ENCODE measurements at regions not wholly inside any gene's neighbourhood (a gene's known extent, or its start where the extent isn't known, plus 50 kb on each side); places are given as distances from the start of the nearest gene placed in this dataset.

DNA sequence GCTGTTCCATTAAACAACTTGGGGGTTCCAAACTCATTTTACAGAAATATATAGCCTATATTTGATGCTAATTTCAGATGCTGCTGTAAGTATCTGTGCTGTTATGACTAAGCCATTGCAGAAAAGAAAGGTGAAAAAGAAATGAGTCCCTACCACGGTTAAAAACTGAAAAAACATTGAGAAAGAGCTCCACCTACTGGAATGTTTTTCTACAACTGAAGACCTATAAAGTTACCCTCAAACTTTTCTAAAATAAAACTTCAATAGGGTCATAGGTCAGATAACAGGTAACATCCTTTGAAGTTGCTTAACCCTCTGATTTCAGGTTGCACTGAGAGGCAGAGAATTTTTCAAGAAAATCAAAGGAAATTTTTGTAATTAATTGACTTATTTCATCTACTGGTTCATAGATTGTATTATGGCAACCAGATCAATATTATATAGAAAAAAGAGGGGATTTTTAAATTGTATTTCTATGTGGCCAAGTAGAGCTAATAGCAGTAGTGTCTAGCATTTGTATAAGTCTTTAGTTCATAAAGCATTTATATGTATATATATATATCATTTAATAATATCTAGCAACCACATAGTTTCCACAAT, 279.9 kb downstream of the RPS29 start:
- TF ChIP-seq, protein P1, sequence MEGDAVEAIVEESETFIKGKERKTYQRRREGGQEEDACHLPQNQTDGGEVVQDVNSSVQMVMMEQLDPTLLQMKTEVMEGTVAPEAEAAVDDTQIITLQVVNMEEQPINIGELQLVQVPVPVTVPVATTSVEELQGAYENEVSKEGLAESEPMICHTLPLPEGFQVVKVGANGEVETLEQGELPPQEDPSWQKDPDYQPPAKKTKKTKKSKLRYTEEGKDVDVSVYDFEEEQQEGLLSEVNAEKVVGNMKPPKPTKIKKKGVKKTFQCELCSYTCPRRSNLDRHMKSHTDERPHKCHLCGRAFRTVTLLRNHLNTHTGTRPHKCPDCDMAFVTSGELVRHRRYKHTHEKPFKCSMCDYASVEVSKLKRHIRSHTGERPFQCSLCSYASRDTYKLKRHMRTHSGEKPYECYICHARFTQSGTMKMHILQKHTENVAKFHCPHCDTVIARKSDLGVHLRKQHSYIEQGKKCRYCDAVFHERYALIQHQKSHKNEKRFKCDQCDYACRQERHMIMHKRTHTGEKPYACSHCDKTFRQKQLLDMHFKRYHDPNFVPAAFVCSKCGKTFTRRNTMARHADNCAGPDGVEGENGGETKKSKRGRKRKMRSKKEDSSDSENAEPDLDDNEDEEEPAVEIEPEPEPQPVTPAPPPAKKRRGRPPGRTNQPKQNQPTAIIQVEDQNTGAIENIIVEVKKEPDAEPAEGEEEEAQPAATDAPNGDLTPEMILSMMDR (IDR thresholded peaks at IDR 0.05; ENCODE audit: extremely low read depth, missing control alignments): peak; percentile 21
- DNase-seq (ENCODE audit: low spot score): peak; percentile 10

DNA sequence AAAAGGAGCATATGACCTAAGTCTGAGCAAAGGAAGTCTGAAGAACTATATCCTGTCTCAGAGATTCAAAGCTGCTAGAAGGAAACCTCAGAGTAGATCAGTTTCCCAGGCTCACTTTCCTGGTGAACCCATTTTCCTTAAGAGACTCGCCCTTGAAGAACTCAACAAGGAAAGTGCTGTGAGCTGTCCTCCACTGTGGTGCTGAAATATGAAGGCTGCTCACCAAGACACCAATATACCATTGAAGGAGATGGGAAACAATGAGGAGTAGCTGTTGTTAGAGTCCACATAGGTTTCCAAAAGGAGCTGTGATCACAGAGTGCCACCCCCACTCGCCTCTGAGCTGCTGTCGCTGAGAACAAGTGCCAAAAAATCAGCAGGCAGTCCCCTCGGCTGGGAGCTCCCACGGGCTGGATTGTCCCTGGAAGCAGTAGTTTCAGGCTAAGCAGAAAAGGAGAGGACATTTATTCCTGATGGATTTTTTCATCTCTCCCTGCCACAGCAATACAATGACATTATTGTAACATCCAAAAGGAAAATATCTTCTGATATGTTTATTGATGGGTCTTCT, 282.1 kb downstream of the RPS29 start:
- TF ChIP-seq, protein P1 (IDR thresholded peaks at IDR 0.05; ENCODE audit: extremely low read depth, missing control alignments): no peak
- peak; percentile 7 for DNase-seq (ENCODE audit: low spot score)

DNA sequence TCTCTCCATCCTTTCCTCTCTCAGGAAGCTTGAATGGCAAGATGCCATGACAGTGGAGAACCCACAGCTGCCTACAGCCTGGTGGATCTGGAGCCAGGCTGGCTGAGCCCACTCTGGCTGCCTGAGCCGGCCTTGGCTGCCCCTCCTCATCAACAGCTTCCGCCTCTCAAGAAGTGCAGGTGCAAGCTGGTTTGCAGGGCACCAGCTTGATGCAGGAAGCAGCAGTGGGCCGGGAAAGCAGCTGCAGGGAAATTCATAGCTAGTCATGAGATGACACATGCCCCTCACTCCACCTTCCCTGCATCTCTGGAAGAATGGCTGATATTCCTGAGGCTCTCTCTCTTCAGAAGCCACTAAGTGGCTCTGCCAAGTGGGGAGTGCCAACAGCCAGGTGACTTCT, 289.1 kb downstream of the RPS29 start:
- TF ChIP-seq, protein P1 (IDR thresholded peaks at IDR 0.05; ENCODE audit: extremely low read depth, missing control alignments): no peak

DNA sequence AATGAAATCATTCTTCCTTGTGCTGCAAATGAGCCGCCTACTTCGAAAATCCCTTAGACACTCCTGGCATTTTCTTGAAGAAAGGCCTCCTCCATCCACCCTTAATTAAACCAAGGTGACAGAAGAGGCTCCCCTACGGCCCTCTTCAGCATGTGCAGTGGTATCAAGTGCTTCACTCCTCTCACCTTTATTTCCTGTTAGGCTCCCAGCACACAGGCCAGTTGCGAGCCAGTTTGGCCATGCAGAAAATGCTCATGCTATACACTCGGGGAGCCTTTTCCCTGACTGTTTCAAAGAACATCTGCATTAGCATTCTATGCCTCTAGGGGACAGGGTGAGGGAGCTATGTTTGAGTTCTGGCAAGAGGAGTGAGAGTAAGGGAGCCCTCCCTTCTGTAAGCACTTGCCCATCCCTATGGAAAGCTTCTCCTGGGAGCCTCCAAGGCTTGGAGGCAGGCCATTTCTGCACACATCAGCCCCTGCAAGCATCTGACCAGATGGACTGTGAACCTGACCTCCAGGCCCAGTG, 291.5 kb downstream of the RPS29 start:
- no peak for DNase-seq (ENCODE audit: low spot score)
- TF ChIP-seq, protein P1 (IDR thresholded peaks at IDR 0.05; ENCODE audit: extremely low read depth, missing control alignments): no peak

More for the DNA sequence above, 289.1 kb downstream of the RPS29 start:
- DNase-seq (ENCODE audit: low spot score): no peak

DNA sequence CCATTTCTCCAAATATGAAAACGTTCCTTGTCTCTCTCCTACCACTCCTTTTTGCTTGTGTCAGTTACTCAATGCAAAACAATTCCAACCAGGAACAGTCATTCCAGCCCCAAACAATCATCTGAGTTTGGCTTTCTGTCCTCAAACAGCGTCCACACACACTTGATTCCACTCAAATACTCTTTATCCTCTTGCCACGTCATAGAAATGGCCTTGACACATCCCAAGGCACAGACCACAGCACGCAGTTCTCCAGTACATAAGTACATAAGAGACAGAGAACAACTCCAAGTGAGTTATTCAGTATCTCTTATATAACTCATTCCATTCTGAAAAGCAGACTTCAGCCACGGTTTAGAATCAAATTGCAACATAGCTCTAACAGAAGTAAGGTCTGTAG, 299.2 kb downstream of the RPS29 start:
- TF ChIP-seq, protein P1 (IDR thresholded peaks at IDR 0.05; ENCODE audit: extremely low read depth, missing control alignments): no peak

DNA sequence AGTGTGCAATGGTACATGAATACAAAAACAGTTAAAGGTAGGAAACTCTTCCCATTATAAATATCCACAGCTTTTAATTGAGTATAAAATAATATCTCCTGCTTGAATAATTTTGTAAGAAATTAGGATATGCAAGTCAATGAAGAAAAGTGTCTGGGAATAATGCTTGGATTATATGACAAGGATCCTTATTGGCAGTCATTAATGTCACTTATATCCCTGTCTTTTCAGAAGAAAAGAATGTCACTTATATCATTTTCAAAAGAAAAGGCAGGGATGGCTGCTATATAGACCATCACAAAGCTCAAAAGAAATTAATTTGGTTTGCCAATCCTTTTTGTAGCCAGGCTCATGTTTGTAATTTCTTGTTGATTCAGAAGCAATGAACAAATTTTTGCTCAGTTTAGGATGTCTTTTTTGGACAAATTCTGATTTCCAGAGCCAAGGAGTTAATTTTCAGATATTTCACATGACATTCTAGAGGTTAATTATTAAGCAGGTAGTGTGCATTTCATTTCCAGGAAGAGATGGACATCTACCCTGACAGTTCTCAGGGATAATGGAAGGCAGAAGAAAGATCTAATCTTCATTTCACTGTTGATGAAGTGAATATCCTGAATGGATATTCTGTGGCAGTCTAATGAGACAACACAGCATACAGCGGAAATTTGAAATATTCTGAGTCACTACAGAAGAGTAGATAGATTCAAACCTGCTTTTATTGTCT, 299.8 kb downstream of the RPS29 start:
- TF ChIP-seq, protein P1 (IDR thresholded peaks at IDR 0.05; ENCODE audit: extremely low read depth, missing control alignments): no peak
- no peak for DNase-seq (ENCODE audit: low spot score)

More for the DNA sequence above, 299.2 kb downstream of the RPS29 start:
- DNase-seq (ENCODE audit: low spot score): no peak

DNA sequence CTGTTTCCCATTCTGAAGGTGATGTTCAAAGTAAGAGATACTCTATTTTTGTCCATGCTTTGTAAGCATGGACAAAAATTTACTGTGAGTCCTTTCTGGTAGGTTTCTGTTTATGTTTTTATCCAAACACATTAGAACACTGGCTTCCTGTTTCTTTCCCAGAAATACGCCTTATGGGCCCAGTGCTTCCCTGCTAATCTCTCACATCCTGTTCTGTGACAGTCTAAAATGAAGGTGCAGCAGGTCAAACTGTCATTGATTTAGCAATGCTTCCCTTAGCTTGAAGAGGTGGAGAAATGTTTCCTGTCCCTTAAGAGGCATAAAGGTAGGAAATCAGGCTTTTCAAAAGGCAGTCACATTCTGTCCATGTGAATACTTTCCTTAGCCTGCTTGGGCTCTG, 305.6 kb downstream of the RPS29 start:
- TF ChIP-seq, protein P1 (IDR thresholded peaks at IDR 0.05; ENCODE audit: extremely low read depth, missing control alignments): no peak
- no peak for DNase-seq (ENCODE audit: low spot score)

Measured in GM20000 (cell line).